Neural cell (in vitro differentiated cells): ENCODE measurements at regions not wholly inside any gene's neighbourhood (a gene's known extent, or its start where the extent isn't known, plus 50 kb on each side); places are given as distances from the start of the nearest gene placed in this dataset.

Source experiments
- H2AFZ ChIP-seq: fragments of 200-600, 300-800 bp; sonication (generic), shearing (Covaris generic); 2 replicates; pipeline ENCODE4 v1.6.0; 2014; ENCODE audit warnings: low read depth, mild to moderate bottlenecking, antibody characterized with exemption, low read length, moderate library complexity
- H3F3A ChIP-seq: fragments of 200-600 bp; shearing (Covaris generic); 2 replicates; pipeline ENCODE4 v1.6.1; 2016; ENCODE audit warnings: mild to moderate bottlenecking, moderate library complexity, mixed read lengths, antibody characterized with exemption, low read length; ENCODE audit not compliant: insufficient read depth, poor library complexity, severe bottlenecking
- H3K27ac ChIP-seq: fragments of 200-600, 300-800 bp; sonication (generic), shearing (Covaris generic); 2 replicates; pipeline ENCODE4 v1.5.1; 2014; ENCODE audit warnings: mild to moderate bottlenecking, low read length, moderate library complexity
- H3K27me3 ChIP-seq: fragments of 300-800, 200-600 bp; sonication (generic), shearing (Covaris generic); 2 replicates; pipeline ENCODE4 v1.6.0; 2014; ENCODE audit warnings: mild to moderate bottlenecking, low read depth, low read length, moderate library complexity; ENCODE audit not compliant: insufficient read depth
- H3K36me3 ChIP-seq: fragments of 300-800, 200-600 bp; sonication (generic), shearing (Covaris generic); 2 replicates; pipeline ENCODE4 v1.5.1; 2014; ENCODE audit warnings: mild to moderate bottlenecking, antibody characterized with exemption, low read length, moderate library complexity; ENCODE audit not compliant: insufficient read depth
- H3K4me2 ChIP-seq: fragments of 300-800, 200-600 bp; sonication (generic), shearing (Covaris generic); 2 replicates; pipeline ENCODE4 v1.6.0; 2014; ENCODE audit warnings: mild to moderate bottlenecking, low read length
- H3K4me3 ChIP-seq: fragments of 300-800, 200-600 bp; sonication (generic), shearing (Covaris generic); 2 replicates; pipeline ENCODE4 v1.5.1; 2014; ENCODE audit warnings: mild to moderate bottlenecking, low read length, moderate library complexity
- H3K79me2 ChIP-seq: fragments of 200-600 bp; shearing (Covaris generic); replicated peaks from 2 replicates; pipeline ENCODE4 v1.6.0; 2014; ENCODE audit warnings: mild to moderate bottlenecking, low read length, moderate library complexity; ENCODE audit not compliant: insufficient read depth
- H3K9ac ChIP-seq: fragments of 300-800, 200-600 bp; sonication (generic), shearing (Covaris generic); 2 replicates; pipeline ENCODE4 v1.6.1; 2016; ENCODE audit warnings: mild to moderate bottlenecking, low read length, mixed read lengths
- H3K9me2 ChIP-seq: fragments of 200-600 bp; shearing (Covaris generic); 2 replicates; pipeline ENCODE4 v1.6.1; 2016; ENCODE audit warnings: mild to moderate bottlenecking, low read length, mixed read lengths; ENCODE audit not compliant: insufficient read depth
- H3K9me3 ChIP-seq: fragments of 200-600, 300-800 bp; sonication (generic), shearing (Covaris generic); 2 replicates; pipeline ENCODE4 v1.6.1; 2016; ENCODE audit warnings: mild to moderate bottlenecking, mixed run types, low read length, moderate library complexity, mixed read lengths
- H4K20me1 ChIP-seq: fragments of 200-600 bp; shearing (Covaris generic); 2 replicates; pipeline ENCODE4 v1.6.1; 2016; ENCODE audit warnings: mild to moderate bottlenecking, mixed run types; ENCODE audit not compliant: insufficient read depth
- EP300 ChIP-seq: fragments of 450-650 bp; conservative IDR thresholded peaks from 2 replicates; pipeline ENCODE4 v1.6.1; 2014; ENCODE audit warnings: antibody characterized with exemption, mild to moderate bottlenecking, moderate library complexity; ENCODE audit not compliant: poor library complexity, severe bottlenecking
- EZH2 ChIP-seq: fragments of 200-600, 300-800 bp; shearing (Covaris generic), sonication (generic); IDR thresholded peaks from 2 replicates; pipeline ENCODE4 v1.6.1; 2014; ENCODE audit warnings: antibody characterized with exemption, low read length, borderline replicate concordance, mild to moderate bottlenecking; ENCODE audit not compliant: insufficient read depth, poor library complexity, severe bottlenecking
- MXI1 ChIP-seq: fragments of 450-650 bp; conservative IDR thresholded peaks from 2 replicates; pipeline ENCODE4 v1.6.1; 2014; ENCODE audit warnings: antibody characterized with exemption, mild to moderate bottlenecking; ENCODE audit not compliant: poor library complexity, severe bottlenecking
- POLR2AphosphoS5 ChIP-seq: IDR thresholded peaks from 2 replicates; pipeline ENCODE4 v1.6.1; 2012
- RAD21 ChIP-seq: fragments of 450-650 bp; conservative IDR thresholded peaks from 2 replicates; pipeline ENCODE4 v1.6.1; 2014; ENCODE audit warnings: antibody characterized with exemption, mild to moderate bottlenecking, moderate library complexity
- SMC3 ChIP-seq: fragments of 450-650 bp; conservative IDR thresholded peaks from 2 replicates; pipeline ENCODE4 v1.6.1; 2014; ENCODE audit warnings: antibody characterized with exemption, mild to moderate bottlenecking, moderate library complexity; ENCODE audit not compliant: poor library complexity
- TAF1 ChIP-seq: IDR thresholded peaks from 2 replicates; pipeline ENCODE4 v1.6.1; 2012; ENCODE audit warnings: low read depth
- TF ChIP-seq, protein P1 (sequence below): IDR thresholded peaks from 2 replicates; pipeline ENCODE4 v1.6.1; 2012; ENCODE audit warnings: borderline replicate concordance
- TF ChIP-seq, protein P2 (sequence below): fragments of 450-650 bp; IDR thresholded peaks from 2 replicates; pipeline ENCODE4 v1.5.1; 2014; ENCODE audit warnings: antibody characterized with exemption, mild to moderate bottlenecking, moderate library complexity; ENCODE audit not compliant: poor library complexity, severe bottlenecking

DNA sequence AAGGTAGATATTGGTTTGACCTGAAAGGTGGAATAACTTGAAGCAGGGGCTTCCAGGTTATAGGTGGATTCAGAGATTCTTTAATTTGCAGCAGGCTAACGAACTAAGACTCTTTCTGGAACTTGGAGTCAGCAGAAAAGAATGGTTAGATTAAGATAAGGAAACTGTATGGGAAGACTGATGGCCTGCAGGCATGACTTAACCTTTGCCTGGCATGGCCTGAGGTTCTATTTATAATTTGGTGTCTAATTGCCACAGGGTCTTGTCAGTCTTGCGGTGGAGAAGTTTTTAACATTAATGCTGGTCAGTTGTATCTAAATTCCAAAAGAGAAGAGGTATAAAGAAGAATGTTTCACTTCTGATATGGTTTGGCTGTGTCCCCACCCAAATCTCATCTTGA, 110.3 kb upstream of the VCX3A start:
- Histone ChIP-seq H2AFZ (no peak overlapping the region), H3F3A (no peaks in the 10 kb centered on the region), H3K9ac (no peak overlapping the region), H3K79me2 (no peaks in the 10 kb centered on the region), H3K27ac (no peak overlapping the region), H3K4me3 (no peak overlapping the region), H3K27me3 (no peaks in the 10 kb centered on the region), H3K36me3 (no peaks in the 10 kb centered on the region), H3K9me3 (no peaks in the 10 kb centered on the region), H4K20me1 (no peaks in the 10 kb centered on the region), H3K4me2 (no peak overlapping the region), H3K9me2 (no peaks in the 10 kb centered on the region)
- TF ChIP-seq MXI1 (no peak), SMC3 (no peak), EZH2 (no peak), TAF1 (no peak), RAD21 (no peak), EP300 (no peak), POLR2AphosphoS5 (no peak)
- TF ChIP-seq, protein P1, sequence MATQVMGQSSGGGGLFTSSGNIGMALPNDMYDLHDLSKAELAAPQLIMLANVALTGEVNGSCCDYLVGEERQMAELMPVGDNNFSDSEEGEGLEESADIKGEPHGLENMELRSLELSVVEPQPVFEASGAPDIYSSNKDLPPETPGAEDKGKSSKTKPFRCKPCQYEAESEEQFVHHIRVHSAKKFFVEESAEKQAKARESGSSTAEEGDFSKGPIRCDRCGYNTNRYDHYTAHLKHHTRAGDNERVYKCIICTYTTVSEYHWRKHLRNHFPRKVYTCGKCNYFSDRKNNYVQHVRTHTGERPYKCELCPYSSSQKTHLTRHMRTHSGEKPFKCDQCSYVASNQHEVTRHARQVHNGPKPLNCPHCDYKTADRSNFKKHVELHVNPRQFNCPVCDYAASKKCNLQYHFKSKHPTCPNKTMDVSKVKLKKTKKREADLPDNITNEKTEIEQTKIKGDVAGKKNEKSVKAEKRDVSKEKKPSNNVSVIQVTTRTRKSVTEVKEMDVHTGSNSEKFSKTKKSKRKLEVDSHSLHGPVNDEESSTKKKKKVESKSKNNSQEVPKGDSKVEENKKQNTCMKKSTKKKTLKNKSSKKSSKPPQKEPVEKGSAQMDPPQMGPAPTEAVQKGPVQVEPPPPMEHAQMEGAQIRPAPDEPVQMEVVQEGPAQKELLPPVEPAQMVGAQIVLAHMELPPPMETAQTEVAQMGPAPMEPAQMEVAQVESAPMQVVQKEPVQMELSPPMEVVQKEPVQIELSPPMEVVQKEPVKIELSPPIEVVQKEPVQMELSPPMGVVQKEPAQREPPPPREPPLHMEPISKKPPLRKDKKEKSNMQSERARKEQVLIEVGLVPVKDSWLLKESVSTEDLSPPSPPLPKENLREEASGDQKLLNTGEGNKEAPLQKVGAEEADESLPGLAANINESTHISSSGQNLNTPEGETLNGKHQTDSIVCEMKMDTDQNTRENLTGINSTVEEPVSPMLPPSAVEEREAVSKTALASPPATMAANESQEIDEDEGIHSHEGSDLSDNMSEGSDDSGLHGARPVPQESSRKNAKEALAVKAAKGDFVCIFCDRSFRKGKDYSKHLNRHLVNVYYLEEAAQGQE = no peak
- TF ChIP-seq, protein P2, sequence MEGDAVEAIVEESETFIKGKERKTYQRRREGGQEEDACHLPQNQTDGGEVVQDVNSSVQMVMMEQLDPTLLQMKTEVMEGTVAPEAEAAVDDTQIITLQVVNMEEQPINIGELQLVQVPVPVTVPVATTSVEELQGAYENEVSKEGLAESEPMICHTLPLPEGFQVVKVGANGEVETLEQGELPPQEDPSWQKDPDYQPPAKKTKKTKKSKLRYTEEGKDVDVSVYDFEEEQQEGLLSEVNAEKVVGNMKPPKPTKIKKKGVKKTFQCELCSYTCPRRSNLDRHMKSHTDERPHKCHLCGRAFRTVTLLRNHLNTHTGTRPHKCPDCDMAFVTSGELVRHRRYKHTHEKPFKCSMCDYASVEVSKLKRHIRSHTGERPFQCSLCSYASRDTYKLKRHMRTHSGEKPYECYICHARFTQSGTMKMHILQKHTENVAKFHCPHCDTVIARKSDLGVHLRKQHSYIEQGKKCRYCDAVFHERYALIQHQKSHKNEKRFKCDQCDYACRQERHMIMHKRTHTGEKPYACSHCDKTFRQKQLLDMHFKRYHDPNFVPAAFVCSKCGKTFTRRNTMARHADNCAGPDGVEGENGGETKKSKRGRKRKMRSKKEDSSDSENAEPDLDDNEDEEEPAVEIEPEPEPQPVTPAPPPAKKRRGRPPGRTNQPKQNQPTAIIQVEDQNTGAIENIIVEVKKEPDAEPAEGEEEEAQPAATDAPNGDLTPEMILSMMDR = no peak

DNA sequence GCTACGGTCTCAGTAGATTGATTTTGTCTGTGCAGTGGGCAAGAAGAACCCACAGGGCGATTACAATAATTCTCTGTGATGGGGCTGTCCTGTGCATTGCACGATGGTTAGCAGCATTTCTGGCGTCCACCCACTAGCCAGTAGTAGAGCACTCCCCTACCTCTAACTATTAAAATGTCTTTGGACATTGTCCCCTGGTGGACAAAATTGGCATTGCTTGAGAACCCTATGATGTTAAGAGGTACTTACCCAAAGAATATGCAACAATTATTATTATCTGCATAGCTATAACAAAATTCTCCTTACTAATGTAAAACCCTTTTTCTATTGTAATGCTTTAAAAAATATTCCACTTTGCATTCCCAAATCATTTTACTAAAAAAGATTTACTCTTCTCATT, 109.5 kb upstream of the VCX3A start:
- H3K9me3 ChIP-seq = no peaks in the 10 kb centered on the region
- H3K27ac ChIP-seq = no peak overlapping the region
- no peak overlapping the region for H3K4me3 ChIP-seq
- no peaks in the 10 kb centered on the region for H3K27me3 ChIP-seq
- H3K36me3 ChIP-seq = no peaks in the 10 kb centered on the region
- H3K9ac ChIP-seq = no peak overlapping the region
- no peaks in the 10 kb centered on the region for H3K9me2 ChIP-seq
- H3F3A ChIP-seq = no peaks in the 10 kb centered on the region
- no peak overlapping the region for H3K4me2 ChIP-seq
- H4K20me1 ChIP-seq = no peaks in the 10 kb centered on the region
- no peak for TF ChIP-seq EP300
- no peak for TF ChIP-seq MXI1
- TF ChIP-seq RAD21 = no peak
- TF ChIP-seq, protein P1 = no peak
- TF ChIP-seq EZH2 = no peak
- no peak for TF ChIP-seq TAF1
- no peak for TF ChIP-seq SMC3
- TF ChIP-seq, protein P2 = no peak
- no peak for TF ChIP-seq POLR2AphosphoS5
- no peaks in the 10 kb centered on the region for H3K79me2 ChIP-seq
- H2AFZ ChIP-seq = no peak overlapping the region
